H1 (cell line): ENCODE measurements at regions not wholly inside any gene's neighbourhood (a gene's known extent, or its start where the extent isn't known, plus 50 kb on each side); places are given as distances from the start of the nearest gene placed in this dataset.

Source experiments
- CTCF ChIA-PET: fragments of 300-600 bp; sonication (Branson Sonifier 250); formaldehyde crosslinking; loops from one replicate; lab custom pipeline; 2021; ENCODE audit not compliant: partially characterized antibody; lab: Charles Lee
- POLR2A ChIA-PET: fragments of 300-600 bp; sonication (Branson Sonifier 250); formaldehyde crosslinking; loops from one replicate; lab custom pipeline; 2021; ENCODE audit warnings: inconsistent platforms; ENCODE audit not compliant: partially characterized antibody; lab: Charles Lee
- DNase-seq, 2 experiments: peaks; one replicate each; pipeline versions ENCODE4 v3.0.0 to v3.0.0-alpha.2; 2010 to 2022; ENCODE audit warnings: low spot score in 2 of 2, low read depth in 1 of 2, mixed read lengths in 1 of 2
- FAIRE-seq: peaks from 2 replicates; lab custom pipeline; 2011; peaks lifted over from hg19 to GRCh38; lab: Jason Lieb, UNC
- H2AFZ ChIP-seq: 2 replicates; pipeline ENCODE4 v1.8.1; 2012; ENCODE audit warnings: low read length, inconsistent platforms
- H2AK5ac ChIP-seq: 2 replicates; pipeline ENCODE4 v1.6.1; 2013; ENCODE audit warnings: low read depth, low read length
- H2BK120ac ChIP-seq: replicated peaks from 2 replicates; pipeline ENCODE3; 2013; ENCODE audit warnings: low read depth, low read length, inconsistent platforms
- H2BK12ac ChIP-seq: 2 replicates; pipeline ENCODE4 v1.6.1; 2013; ENCODE audit warnings: low read depth, low read length
- H2BK15ac ChIP-seq: 2 replicates; pipeline ENCODE4 v1.6.1; 2013; ENCODE audit warnings: low read length
- H2BK20ac ChIP-seq: 2 replicates; pipeline ENCODE4 v1.6.1; 2013; ENCODE audit warnings: low read length
- H2BK5ac ChIP-seq: 2 replicates; pipeline ENCODE4 v1.6.1; 2013; ENCODE audit warnings: low read depth, low read length
- H3K14ac ChIP-seq: 2 replicates; pipeline ENCODE4 v1.6.1; 2013; ENCODE audit warnings: inconsistent platforms; ENCODE audit not compliant: insufficient read length
- H3K18ac ChIP-seq: 2 replicates; pipeline ENCODE4 v1.6.1; 2013; ENCODE audit warnings: low read length; ENCODE audit errors: extremely low read depth
- H3K23ac ChIP-seq: 2 replicates; pipeline ENCODE4 v1.6.1; 2013; ENCODE audit warnings: inconsistent platforms; ENCODE audit not compliant: insufficient read length
- H3K23me2 ChIP-seq: 2 replicates; pipeline ENCODE4 v1.6.1; 2013; ENCODE audit warnings: low read depth, low read length
- H3K27ac ChIP-seq: 2 replicates; pipeline ENCODE4 v1.6.1; 2011; ENCODE audit warnings: low read depth, low read length, inconsistent platforms
- H3K27me3 ChIP-seq, 4 experiments: replicated peaks in 1 of 4; 1 replicate in 1 of 4; 2 replicates in 3 of 4; pipeline versions ENCODE4 v1.6.1 to v1.8.1; 2011 to 2013; ENCODE audit warnings: low read length in 3 of 4, mild to moderate bottlenecking in 3 of 4, inconsistent platforms in 2 of 4, mixed read lengths in 2 of 4, moderate library complexity in 1 of 4; ENCODE audit not compliant: control insufficient read depth in 3 of 4, insufficient read depth in 3 of 4; ENCODE audit errors: extremely low read depth in 1 of 4
- H3K36me3 ChIP-seq, 4 experiments: 2 replicates each; pipeline versions ENCODE4 v1.6.1 to v1.8.1; 2011 to 2013; ENCODE audit warnings: mild to moderate bottlenecking in 4 of 4, low read length in 3 of 4, moderate library complexity in 2 of 4, control low read depth in 1 of 4, inconsistent platforms in 1 of 4; ENCODE audit not compliant: insufficient read depth in 4 of 4, control insufficient read depth in 2 of 4
- H3K4ac ChIP-seq: replicated peaks from 2 replicates; pipeline ENCODE3; 2013; ENCODE audit warnings: low read length, low read depth, mixed read lengths, inconsistent platforms; ENCODE audit not compliant: insufficient read length
- H3K4me1 ChIP-seq, 4 experiments: replicated peaks in 1 of 4; 1 replicate in 1 of 4; 2 replicates in 3 of 4; pipeline versions ENCODE4 v1.6.1 to v1.8.1; 2011 to 2013; ENCODE audit warnings: low read length in 3 of 4, inconsistent platforms in 2 of 4, mixed read lengths in 1 of 4; ENCODE audit not compliant: insufficient read depth in 4 of 4, control insufficient read depth in 3 of 4
- H3K4me2 ChIP-seq, 2 experiments: 2 replicates each; pipeline versions ENCODE4 v1.6.1 to v1.8.1; 2011 to 2013; ENCODE audit warnings: low read depth in 2 of 2, low read length in 2 of 2, control low read depth in 1 of 2, inconsistent platforms in 1 of 2, mild to moderate bottlenecking in 1 of 2; ENCODE audit not compliant: insufficient read depth in 1 of 2
- H3K4me3 ChIP-seq, 4 experiments: fragments of 200-600, 300-600 bp in 1 of 4; sonication (generic), shearing (Covaris generic), sonication (Bioruptor Twin) in 1 of 4; 2 replicates each; pipeline versions ENCODE4 v1.5.1 to v1.8.1; 2011 to 2016; ENCODE audit warnings: low read length in 4 of 4, low read depth in 3 of 4, control low read depth in 2 of 4, inconsistent platforms in 2 of 4, mild to moderate bottlenecking in 2 of 4, mixed read lengths in 1 of 4, moderate library complexity in 1 of 4; ENCODE audit not compliant: insufficient read depth in 2 of 4; ENCODE audit errors: extremely low read depth in 1 of 4
- H3K56ac ChIP-seq: replicated peaks from 2 replicates; pipeline ENCODE3; 2013; ENCODE audit warnings: low read depth, mild to moderate bottlenecking, mixed read lengths, low read length, inconsistent platforms; ENCODE audit not compliant: insufficient read length
- H3K79me1 ChIP-seq: 2 replicates; pipeline ENCODE4 v1.6.1; 2013; ENCODE audit warnings: low read depth, low read length, control low read depth
- H3K79me2 ChIP-seq, 2 experiments: 2 replicates each; pipeline versions ENCODE4 v1.6.1 to v1.8.1; 2012 to 2013; ENCODE audit warnings: low read length in 2 of 2, mild to moderate bottlenecking in 2 of 2, inconsistent platforms in 1 of 2; ENCODE audit not compliant: insufficient read depth in 2 of 2, control insufficient read depth in 1 of 2
- H3K9ac ChIP-seq, 4 experiments: replicated peaks in 1 of 4; 1 replicate in 1 of 4; 2 replicates in 3 of 4; pipeline versions ENCODE4 v1.6.1 to v1.8.1; 2011 to 2013; ENCODE audit warnings: low read depth in 3 of 4, low read length in 3 of 4, control low read depth in 2 of 4, mild to moderate bottlenecking in 2 of 4, moderate library complexity in 2 of 4, inconsistent platforms in 1 of 4; ENCODE audit errors: extremely low read depth in 1 of 4
- H3K9me3 ChIP-seq, 2 experiments: 2 replicates each; pipeline versions ENCODE4 v1.6.1 to v1.8.1; 2012 to 2013; ENCODE audit warnings: mild to moderate bottlenecking in 2 of 2, moderate library complexity in 2 of 2, control low read depth in 1 of 2, inconsistent platforms in 1 of 2, low read depth in 1 of 2, low read length in 1 of 2, mixed read lengths in 1 of 2; ENCODE audit not compliant: insufficient read depth in 2 of 2
- H4K20me1 ChIP-seq, 2 experiments: replicated peaks in 1 of 2; 2 replicates each; pipeline versions ENCODE3 to v1.8.1; 2011 to 2013; ENCODE audit warnings: inconsistent platforms in 2 of 2, low read length in 2 of 2, mild to moderate bottlenecking in 1 of 2; ENCODE audit not compliant: insufficient read depth in 2 of 2, control insufficient read depth in 1 of 2
- H4K5ac ChIP-seq: 2 replicates; pipeline ENCODE4 v1.6.1; 2013; ENCODE audit warnings: low read length, low read depth, mixed read lengths, inconsistent platforms; ENCODE audit not compliant: insufficient read length
- H4K8ac ChIP-seq: 2 replicates; pipeline ENCODE4 v1.8.0; 2013; ENCODE audit warnings: mild to moderate bottlenecking, moderate library complexity, low read length, inconsistent platforms; ENCODE audit not compliant: insufficient read depth; ENCODE audit errors: extremely low read depth
- H4K91ac ChIP-seq: replicated peaks from 2 replicates; pipeline ENCODE3; 2013; ENCODE audit warnings: low read length, mixed read lengths, inconsistent platforms; ENCODE audit not compliant: insufficient read length
- CHD1 ChIP-seq: IDR thresholded peaks from 2 replicates; pipeline ENCODE4 v1.6.1; 2012; ENCODE audit warnings: low read depth, low read length, improper control_type of control experiment
- WGBS, 2 experiments: shearing (Covaris generic) in 1 of 2; methylation state at CpG; one replicate each; pipeline versions ENCODE4 v1.1.6 to v1.1.7; 2013 to 2015; ENCODE audit warnings: low lambda C conversion rate in 2 of 2, mixed read lengths in 2 of 2, inconsistent platforms in 1 of 2, low coverage in 1 of 2, missing lambda C conversion rate in 1 of 2; ENCODE audit not compliant: insufficient replicate concordance in 2 of 2, insufficient coverage in 1 of 2, insufficient read length in 1 of 2; ENCODE audit errors: extremely low coverage in 1 of 2, missing lambda C conversion rate in 1 of 2; 5-methylcytosine and 5-hydroxymethylcytosine counted together

- Histone ChIP-seq H3K4me2 (no peak overlapping the region), H2AFZ (no peak overlapping the region)
Observed at GRCh38 chr3:23667536-23668429, 138.0 kb upstream of the UBE2E1 start.

More at GRCh38 chr3:23667536-23668429, 138.0 kb upstream of the UBE2E1 start:
- ChIA-PET CTCF (interaction anchor here (0.6 to 1.8 kb wide), 6 partner anchors 8 to 483 kb away, joined by 3 to 6 read pairs (median 4); no protein-coding TSS in a partner anchor), POLR2A (interaction anchor here (0.8 kb wide), 1 partner anchor 28 kb away, joined by 6 read pairs; no protein-coding TSS in a partner anchor)
- Histone ChIP-seq H3K4ac (no peak overlapping the region), H3K56ac (no peak overlapping the region), H3K36me3 (no peaks in the 10 kb centered on the region), H3K14ac (no peak overlapping the region), H2BK20ac (no peak overlapping the region), H3K23ac (no peak overlapping the region), H3K9me3 (no peaks in the 10 kb centered on the region), H3K27ac (no peak overlapping the region), H2BK120ac (no peak overlapping the region), H3K23me2 (no peaks in the 10 kb centered on the region), H3K18ac (no peak overlapping the region), H3K9ac (no peak overlapping the region), H3K79me2 (no peaks in the 10 kb centered on the region), H2BK15ac (no peak overlapping the region), H4K20me1 (no peaks in the 10 kb centered on the region), H3K27me3 (no peaks in the 10 kb centered on the region), H4K8ac (no peak overlapping the region), H3K79me1 (no peaks in the 10 kb centered on the region; the same call in 1 of the 2 replicates), H3K4me3 (no peak overlapping the region), H3K4me1 (peaks cover 0 to 4% (median under 1%) of the 10 kb centered on the region in 4 experiments; a peak in 3 of 7 replicates), H4K91ac (no peak overlapping the region), H4K5ac (no peak overlapping the region), H2AK5ac (no peak overlapping the region), H2BK5ac (no peak overlapping the region), H2BK12ac (no peak overlapping the region)
- FAIRE-seq = no peak
- DNase-seq = no peak
- no peak for TF ChIP-seq CHD1
- WGBS, 2 experiments = 82% methylated on average over 6 of the region's 6 CpGs; no CpG with 5 or more reads in 1 of the 2 experiments
